NCI-H82 (cell line): ENCODE measurements at regions not wholly inside any gene's neighbourhood (a gene's known extent, or its start where the extent isn't known, plus 50 kb on each side); places are given as distances from the start of the nearest gene placed in this dataset.

ENCODE experiments used
- DNase-seq: peaks from one replicate; lab custom pipeline; 2025; lab: John Stamatoyannopoulos, UW

GRCh38 chr3:111352585-111352984, 189.4 kb upstream of the CD96 start:
- DNase-seq = no peak

- DNase-seq = no peak
These were observed 182.6 kb upstream of the CD96 start for GRCh38 chr3:111359261-111360030.

GRCh38 chr3:111362381-111363009, 179.5 kb upstream of the CD96 start:
- no peak for DNase-seq

GRCh38 chr3:111366515-111366914, 175.5 kb upstream of the CD96 start:
- no peak for DNase-seq

- DNase-seq = no peak
These were observed 173.9 kb upstream of the CD96 start for GRCh38 chr3:111368056-111368455.

DNA sequence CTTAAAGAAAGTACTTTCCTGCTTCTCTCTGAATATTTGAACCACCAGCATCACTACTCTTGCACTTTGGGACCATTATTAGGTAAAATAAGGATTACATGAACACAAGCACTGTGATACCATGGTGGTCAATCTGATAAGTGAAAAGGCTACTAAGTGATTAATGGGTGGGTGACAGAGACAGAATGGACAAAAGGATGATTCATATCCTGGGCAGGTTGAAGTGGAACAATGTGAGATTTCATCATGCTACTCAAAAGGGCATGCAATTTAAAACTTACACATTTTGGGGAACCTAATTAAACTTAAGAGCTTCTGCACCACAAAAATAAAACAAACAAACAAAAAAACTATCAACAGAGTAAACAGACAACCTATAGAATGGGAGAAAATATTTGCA, 172.0 kb upstream of the CD96 start:
- no peak for DNase-seq

GRCh38 chr3:111373239-111373638, 168.8 kb upstream of the CD96 start:
- DNase-seq = no peak

- no peak for DNase-seq
These were observed 168.1 kb upstream of the CD96 start for GRCh38 chr3:111373861-111374260.

DNA sequence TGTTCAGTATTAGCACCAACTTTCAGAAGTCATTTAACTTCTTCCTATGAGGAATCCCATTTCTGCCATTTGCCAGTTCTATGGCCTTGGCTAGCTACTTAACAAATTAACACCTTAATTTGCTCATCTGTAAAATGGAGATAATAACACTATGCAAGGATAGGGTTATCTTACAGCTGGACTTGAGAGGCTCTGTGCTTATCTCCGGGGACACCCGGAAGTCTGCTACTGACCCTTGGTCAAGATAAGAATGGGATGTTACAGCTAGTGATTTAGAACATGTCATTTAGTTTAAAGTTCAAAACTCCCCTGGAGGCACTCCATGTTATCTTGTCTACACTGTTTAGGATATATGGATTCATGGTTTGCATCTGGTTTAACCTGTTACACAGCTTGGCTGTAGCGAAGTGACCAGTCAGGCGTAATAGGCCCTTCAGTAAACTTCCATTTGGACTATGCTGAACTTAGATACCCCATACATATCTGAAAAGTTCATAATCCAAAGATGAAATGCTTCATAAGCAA, 156.0 kb upstream of the CD96 start:
- no peak for DNase-seq

DNA sequence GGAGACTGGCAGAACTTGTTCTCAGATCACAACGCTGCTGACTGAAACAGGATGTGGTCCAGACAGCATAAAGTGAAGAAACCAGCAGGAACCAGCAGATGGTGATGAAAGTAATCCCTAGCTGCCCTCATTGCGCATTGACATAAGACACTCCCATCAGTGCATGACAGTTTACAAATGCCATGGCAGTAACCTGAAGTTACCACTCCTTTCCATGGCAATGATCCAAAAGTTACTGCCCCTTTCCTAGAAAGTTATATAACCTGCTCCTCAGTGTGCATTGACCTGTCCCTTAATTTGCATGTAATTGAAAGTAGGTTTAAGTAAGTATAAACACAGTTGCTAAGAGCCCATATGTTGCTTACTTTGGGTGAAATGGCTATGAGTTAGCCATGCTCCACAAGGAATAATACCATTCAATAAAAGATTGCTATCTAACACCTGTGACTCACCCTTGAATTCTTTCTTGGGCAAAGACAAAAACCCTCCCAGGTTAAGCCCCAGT, 149.1 kb upstream of the CD96 start:
- peak; percentile 84 for DNase-seq

GRCh38 chr3:111412656-111413055, 129.3 kb upstream of the CD96 start:
- no peak for DNase-seq

DNA sequence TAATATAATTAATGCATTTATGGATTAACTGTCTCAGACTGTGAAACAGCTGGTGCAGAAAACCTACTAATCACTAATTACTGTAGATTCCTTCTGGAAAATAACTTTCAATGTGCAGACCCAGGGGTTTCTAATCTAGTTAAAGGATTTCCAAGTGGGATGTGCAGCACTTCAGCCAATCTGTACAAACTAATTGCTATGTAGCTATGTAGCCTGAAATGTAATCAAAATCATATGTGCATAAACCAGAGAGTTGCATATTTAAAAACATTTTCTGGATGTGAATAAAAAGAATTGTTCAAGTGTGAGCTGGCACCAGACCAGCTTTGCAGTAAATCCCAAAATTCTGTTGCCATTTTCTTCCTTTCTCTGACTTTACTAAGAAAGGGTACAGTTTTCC, 127.5 kb upstream of the CD96 start:
- DNase-seq = peak; percentile 97

DNA sequence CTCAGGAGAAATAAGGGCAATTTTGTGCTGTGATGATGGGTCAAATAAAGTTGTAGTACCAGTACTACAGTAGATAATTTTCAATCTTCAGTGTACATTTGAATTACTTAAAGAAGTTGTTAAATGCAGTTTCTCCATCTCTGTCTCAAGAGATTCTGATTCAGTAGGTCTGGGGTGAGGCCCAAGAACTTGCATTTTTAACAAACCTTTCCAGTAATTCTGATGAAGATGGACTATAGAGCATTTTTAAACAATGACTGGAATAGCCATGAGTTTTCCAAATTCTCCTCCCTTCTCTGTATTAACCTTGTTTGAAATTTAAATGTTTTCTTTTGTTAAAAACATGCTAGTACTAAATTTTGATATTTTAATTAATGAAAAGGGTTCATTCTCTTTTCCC, 127.0 kb upstream of the CD96 start:
- DNase-seq = peak; percentile 26

- DNase-seq = no peak
These were observed 123.6 kb upstream of the CD96 start for GRCh38 chr3:111418391-111418790.

GRCh38 chr3:111428301-111428700, 113.7 kb upstream of the CD96 start:
- no peak for DNase-seq

GRCh38 chr3:111434941-111435622, 106.9 kb upstream of the CD96 start:
- no peak for DNase-seq

DNA sequence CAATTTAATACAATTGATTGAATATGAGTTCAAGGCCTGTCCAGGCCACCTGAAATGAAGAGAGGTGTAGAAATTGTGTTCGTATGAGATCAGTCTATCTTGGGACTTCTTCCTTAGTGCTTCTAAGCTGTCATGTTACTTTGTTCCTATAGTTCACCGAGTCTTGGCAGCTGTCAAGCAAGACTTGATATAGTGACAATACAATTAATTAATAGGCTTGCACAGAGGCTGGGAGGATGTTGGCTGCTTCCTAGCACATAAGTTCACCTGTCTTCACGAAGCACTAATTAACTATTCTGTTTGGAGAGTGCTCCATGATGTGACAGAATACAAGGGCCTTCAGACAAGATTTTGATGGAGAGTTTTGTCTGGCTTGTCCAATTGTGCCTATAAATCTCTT, 103.7 kb upstream of the CD96 start:
- DNase-seq = peak; percentile 8

- no peak for DNase-seq
These were observed 87.4 kb upstream of the CD96 start for GRCh38 chr3:111454551-111454950.

GRCh38 chr3:111465081-111465670, 76.8 kb upstream of the CD96 start:
- DNase-seq = peak; percentile 87

GRCh38 chr3:111470032-111470431, 72.0 kb upstream of the CD96 start:
- no peak for DNase-seq

- DNase-seq = no peak
These were observed 70.2 kb upstream of the CD96 start for GRCh38 chr3:111471831-111472230.

GRCh38 chr3:111472556-111472955, 69.4 kb upstream of the CD96 start:
- DNase-seq = no peak
